A673 (cell line): ENCODE measurements at regions not wholly inside any gene's neighbourhood (a gene's known extent, or its start where the extent isn't known, plus 50 kb on each side); places are given as distances from the start of the nearest gene placed in this dataset.

Experiments used
- BruUV-seq: library from RNA; stranded (reverse); fragments of 400-500 nt; replicated peaks from 2 replicates; lab custom pipeline; 2021; lab: Mats Ljungman, UMichigan
- CTCF ChIA-PET: fragments of 300-600 bp; sonication (Branson Sonifier 250); formaldehyde crosslinking; loops from one replicate; lab custom pipeline; 2022; ENCODE audit warnings: antibody characterized with exemption; lab: Charles Lee
- POLR2A ChIA-PET: fragments of 300-600 bp; sonication (Branson Sonifier 250); formaldehyde crosslinking; loops from one replicate; lab custom pipeline; 2022; ENCODE audit warnings: antibody characterized with exemption; ENCODE audit not compliant: low non-redundant PET; lab: Charles Lee
- DNase-seq: peaks from one replicate; pipeline ENCODE4 v3.0.0-alpha.2; 2015; ENCODE audit warnings: low spot score
- H3K27ac ChIP-seq: fragments of 200-600 bp; sonication (generic); 2 replicates; pipeline ENCODE4 v1.5.1; 2016; ENCODE audit warnings: mixed run types, low read depth, mild to moderate bottlenecking, mixed read lengths, antibody characterized with exemption, low read length; ENCODE audit not compliant: poor library complexity, severe bottlenecking
- H3K27me3 ChIP-seq: fragments of 200-600 bp; sonication (generic); replicated peaks from 2 replicates; pipeline ENCODE4 v1.6.1; 2017; ENCODE audit warnings: mixed run types, low read depth, mild to moderate bottlenecking, mixed read lengths, antibody characterized with exemption, low read length; ENCODE audit not compliant: insufficient read depth, poor library complexity
- H3K36me3 ChIP-seq: fragments of 200-600 bp; sonication (generic); 2 replicates; pipeline ENCODE4 v1.6.1; 2016; ENCODE audit warnings: mixed run types, mild to moderate bottlenecking, mixed read lengths, antibody characterized with exemption, low read length; ENCODE audit not compliant: insufficient read depth, poor library complexity, severe bottlenecking
- H3K4me1 ChIP-seq: fragments of 200-600 bp; sonication (generic); 2 replicates; pipeline ENCODE4 v1.6.1; 2017; ENCODE audit warnings: mixed run types, mild to moderate bottlenecking, mixed read lengths, antibody characterized with exemption, low read length; ENCODE audit not compliant: insufficient read depth, poor library complexity, severe bottlenecking
- H3K4me3 ChIP-seq: fragments of 200-600 bp; sonication (generic); 2 replicates; pipeline ENCODE4 v1.5.1; 2016; ENCODE audit warnings: low read depth, mixed run types, mild to moderate bottlenecking, mixed read lengths, low read length; ENCODE audit not compliant: poor library complexity, severe bottlenecking
- H3K9me3 ChIP-seq: fragments of 200-600 bp; sonication (generic); 2 replicates; pipeline ENCODE4 v1.6.1; 2016; ENCODE audit warnings: mixed run types, low read depth, mild to moderate bottlenecking, mixed read lengths, antibody characterized with exemption, low read length; ENCODE audit not compliant: poor library complexity, severe bottlenecking
- CTCF ChIP-seq: fragments of 300-800, 200-600 bp; sonication (generic); conservative IDR thresholded peaks from 2 replicates; pipeline ENCODE4 v1.5.1; 2017; ENCODE audit warnings: low read depth, mild to moderate bottlenecking, antibody characterized with exemption, low read length, moderate library complexity, mixed read lengths
- EZH2 ChIP-seq: fragments of 200-600 bp; sonication (generic); IDR thresholded peaks from 2 replicates; pipeline ENCODE4 v1.6.1; 2017; ENCODE audit warnings: borderline replicate concordance, low read depth, mild to moderate bottlenecking, mixed read lengths, antibody characterized with exemption, low read length; ENCODE audit not compliant: poor library complexity, severe bottlenecking
- intact Hi-C: fragments of 100-400 bp; cut with micrococcal nuclease; formaldehyde crosslinking; loops from one replicate; pipeline ENCODE4 v1.10.0; 2022; ENCODE audit not compliant: unreplicated experiment

DNA sequence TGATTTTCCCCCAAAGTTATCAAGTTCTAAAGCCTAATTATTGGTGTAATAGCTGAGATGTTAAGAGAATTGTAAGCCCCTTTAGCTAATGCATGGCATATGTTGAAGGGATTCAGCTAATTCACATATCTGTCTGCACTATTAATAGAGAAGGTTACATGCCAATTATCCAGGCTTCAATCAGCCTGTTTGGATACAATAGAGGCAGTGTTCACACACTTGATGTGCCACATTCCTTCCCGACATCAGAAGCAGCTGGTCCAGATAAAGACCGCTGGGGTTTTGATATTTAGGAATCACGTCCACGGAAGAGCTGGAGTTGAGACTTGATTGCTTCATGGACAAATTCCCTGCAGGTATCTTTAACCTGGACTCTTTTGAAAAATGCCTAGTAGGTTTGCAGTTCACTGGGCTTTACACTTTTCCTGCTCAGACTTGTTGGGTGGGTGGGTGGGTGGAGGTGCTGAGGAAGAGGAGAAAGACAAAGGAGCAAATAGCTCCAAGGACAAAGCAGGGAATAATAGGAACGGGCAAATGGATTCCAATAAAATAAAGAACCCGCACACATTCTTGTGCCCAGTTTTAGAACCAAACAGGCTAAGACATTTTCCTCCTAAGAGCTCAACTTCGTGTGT is 142.6 kb upstream of the ZNF217 start:
- ChIA-PET POLR2A (no interaction called here), CTCF (interaction anchor here (0.6 kb wide), 1 partner anchor 73 kb away, joined by 3 read pairs; no protein-coding TSS in a partner anchor)
- no peaks in the 10 kb centered on the region for H3K9me3 ChIP-seq
- no peak overlapping the region for H3K27ac ChIP-seq
- TF ChIP-seq EZH2: no peak
- no peak for TF ChIP-seq CTCF
- H3K36me3 ChIP-seq: no peaks in the 10 kb centered on the region
- H3K4me1 ChIP-seq: peaks cover 38% of the 10 kb centered on the region
- no TSS peak for BruUV-seq
- H3K27me3 ChIP-seq: no peaks in the 10 kb centered on the region
- DNase-seq: no peak
- no peak overlapping the region for H3K4me3 ChIP-seq
- intact Hi-C loops: no loop called here

DNA sequence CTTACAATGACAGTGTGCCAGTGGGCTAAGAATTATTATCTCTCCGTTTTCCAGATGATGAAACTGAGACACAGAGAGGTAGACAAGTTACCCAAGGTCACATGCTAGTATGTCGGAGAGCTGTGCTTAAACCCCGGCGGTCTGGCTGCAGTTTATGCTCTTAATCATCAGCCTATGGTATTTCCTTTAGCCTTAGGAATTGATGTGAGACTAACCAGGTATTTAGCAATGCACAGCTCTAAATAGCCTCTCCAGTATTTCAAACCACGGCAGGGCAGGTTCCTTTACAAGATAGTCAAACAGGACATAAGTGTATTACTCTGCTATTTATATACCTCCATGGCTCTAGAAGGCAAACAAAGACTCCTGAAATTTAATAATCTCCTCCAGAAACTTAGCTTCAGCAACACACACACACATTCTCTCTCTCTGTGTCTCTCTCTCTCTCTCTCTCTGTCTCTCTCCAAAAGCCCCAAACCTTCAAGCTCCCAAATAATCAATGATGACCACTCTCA is 142.0 kb upstream of the ZNF217 start:
- Histone ChIP-seq H3K36me3 (no peaks in the 10 kb centered on the region), H3K4me1 (peaks cover 38% of the 10 kb centered on the region), H3K9me3 (no peaks in the 10 kb centered on the region), H3K27me3 (no peaks in the 10 kb centered on the region), H3K4me3 (no peak overlapping the region), H3K27ac (no peak overlapping the region)
- no peak for TF ChIP-seq CTCF
- TF ChIP-seq EZH2: no peak
- intact Hi-C loops: no loop called here
- ChIA-PET POLR2A (no interaction called here), CTCF (no interaction called here)
- DNase-seq: no peak
- no TSS peak for BruUV-seq

- BruUV-seq: no TSS peak
- H3K27ac ChIP-seq: no peak overlapping the region
- intact Hi-C loops: no loop called here
Measured at GRCh38 chr20:53734006-53734688, 140.5 kb upstream of the ZNF217 start.

More at GRCh38 chr20:53734006-53734688, 140.5 kb upstream of the ZNF217 start:
- TF ChIP-seq CTCF (no peak), EZH2 (no peak)
- ChIA-PET POLR2A (no interaction called here), CTCF (no interaction called here)
- DNase-seq: no peak
- H3K27me3 ChIP-seq: no peaks in the 10 kb centered on the region
- H3K36me3 ChIP-seq: no peaks in the 10 kb centered on the region
- peaks cover 33% of the 10 kb centered on the region for H3K4me1 ChIP-seq
- H3K9me3 ChIP-seq: no peaks in the 10 kb centered on the region
- H3K4me3 ChIP-seq: no peak overlapping the region
